Activated B cell treated with CpG ODN at 0.5 μM for 24 hours (primary cell): ENCODE measurements at regions not wholly inside any gene's neighbourhood (a gene's known extent, or its start where the extent isn't known, plus 50 kb on each side); places are given as distances from the start of the nearest gene placed in this dataset.

ENCODE experiments used
- ATAC-seq: fragments of 200-7000 bp; cut with Tn5 transposase; one replicate; pipeline ENCODE4 v1.10.0; 2021; ENCODE audit warnings: low read depth, mild to moderate bottlenecking, moderate library complexity
- CTCF ChIA-PET: fragments of 350-600 bp; sonication (Branson Sonifier 250); formaldehyde crosslinking; loops from one replicate; lab custom pipeline; 2021; ENCODE audit warnings: antibody characterized with exemption; lab: Charles Lee
- POLR2A ChIA-PET: fragments of 350-600 bp; sonication (Branson Sonifier 250); formaldehyde crosslinking; loops from one replicate; lab custom pipeline; 2021; ENCODE audit warnings: antibody characterized with exemption; lab: Charles Lee
- DNase-seq: peaks from one replicate; pipeline ENCODE4 v3.0.0; 2022
- H3K27ac Mint-ChIP-seq: one replicate; pipeline ENCODE4 v1.8.0; 2020; ENCODE audit warnings: mixed read lengths
- H3K27me3 Mint-ChIP-seq: one replicate; pipeline ENCODE4 v1.8.0; 2021; ENCODE audit warnings: mixed read lengths
- H3K36me3 Mint-ChIP-seq: one replicate; pipeline ENCODE4 v1.8.0; 2021; ENCODE audit warnings: low read depth, mixed read lengths
- H3K4me1 Mint-ChIP-seq: one replicate; pipeline ENCODE4 v1.8.0; 2021; ENCODE audit warnings: mixed read lengths
- H3K4me3 Mint-ChIP-seq: one replicate; pipeline ENCODE4 v1.8.0; 2020; ENCODE audit warnings: mild to moderate bottlenecking, mixed read lengths
- H3K9me3 Mint-ChIP-seq: one replicate; pipeline ENCODE4 v1.8.0; 2020; ENCODE audit warnings: mixed read lengths
- intact Hi-C: fragments of 100-400 bp; cut with micrococcal nuclease; formaldehyde crosslinking; loops from one replicate; pipeline ENCODE4 v1.15.1; 2024
- TF ChIP-seq, protein P1 (sequence below): fragments of 200-600 bp; IDR thresholded peaks from one replicate; pipeline ENCODE4 v1.8.0; 2022; ENCODE audit warnings: antibody characterized with exemption, mild to moderate bottlenecking

- CTCF ChIA-PET = no interaction called here
Measured at GRCh38 chr6:86595641-86596040, 341.7 kb upstream of the HTR1E start.

DNA sequence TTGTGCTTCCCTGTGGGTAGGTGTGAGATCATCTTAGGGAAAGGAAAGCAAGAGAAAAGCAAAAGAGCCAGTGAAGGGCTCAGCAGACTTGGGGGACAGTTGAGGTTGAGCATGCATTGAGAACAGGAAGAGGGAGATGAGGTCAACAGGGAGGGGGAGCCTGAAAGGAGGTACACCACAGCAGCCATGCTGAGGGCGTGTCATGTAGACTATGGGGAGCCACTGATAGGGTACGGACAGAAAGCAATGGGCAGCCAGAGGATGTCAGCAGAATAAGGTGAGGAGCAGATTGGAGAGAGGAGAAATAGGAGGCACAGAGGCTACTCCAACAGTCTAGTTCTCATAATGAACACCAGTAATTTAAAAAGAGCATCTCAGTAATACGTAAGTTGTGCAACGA, 351.1 kb upstream of the HTR1E start:
- no peaks in the 10 kb centered on the region for H3K27me3 Mint-ChIP-seq
- intact Hi-C loops = no loop called here
- peaks cover 19% of the 10 kb centered on the region for H3K9me3 Mint-ChIP-seq
- no peak for DNase-seq
- no peaks in the 10 kb centered on the region for H3K4me1 Mint-ChIP-seq
- H3K4me3 Mint-ChIP-seq = no peak overlapping the region
- TF ChIP-seq, protein P1, sequence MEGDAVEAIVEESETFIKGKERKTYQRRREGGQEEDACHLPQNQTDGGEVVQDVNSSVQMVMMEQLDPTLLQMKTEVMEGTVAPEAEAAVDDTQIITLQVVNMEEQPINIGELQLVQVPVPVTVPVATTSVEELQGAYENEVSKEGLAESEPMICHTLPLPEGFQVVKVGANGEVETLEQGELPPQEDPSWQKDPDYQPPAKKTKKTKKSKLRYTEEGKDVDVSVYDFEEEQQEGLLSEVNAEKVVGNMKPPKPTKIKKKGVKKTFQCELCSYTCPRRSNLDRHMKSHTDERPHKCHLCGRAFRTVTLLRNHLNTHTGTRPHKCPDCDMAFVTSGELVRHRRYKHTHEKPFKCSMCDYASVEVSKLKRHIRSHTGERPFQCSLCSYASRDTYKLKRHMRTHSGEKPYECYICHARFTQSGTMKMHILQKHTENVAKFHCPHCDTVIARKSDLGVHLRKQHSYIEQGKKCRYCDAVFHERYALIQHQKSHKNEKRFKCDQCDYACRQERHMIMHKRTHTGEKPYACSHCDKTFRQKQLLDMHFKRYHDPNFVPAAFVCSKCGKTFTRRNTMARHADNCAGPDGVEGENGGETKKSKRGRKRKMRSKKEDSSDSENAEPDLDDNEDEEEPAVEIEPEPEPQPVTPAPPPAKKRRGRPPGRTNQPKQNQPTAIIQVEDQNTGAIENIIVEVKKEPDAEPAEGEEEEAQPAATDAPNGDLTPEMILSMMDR = no peak
- H3K36me3 Mint-ChIP-seq = no peaks in the 10 kb centered on the region
- ChIA-PET POLR2A (no interaction called here), CTCF (no interaction called here)
- H3K27ac Mint-ChIP-seq = no peak overlapping the region
- ATAC-seq = no peak

More at GRCh38 chr6:86595641-86596040, 341.7 kb upstream of the HTR1E start:
- Mint-ChIP-seq H3K4me1 (no peaks in the 10 kb centered on the region), H3K27ac (no peak overlapping the region), H3K36me3 (no peaks in the 10 kb centered on the region), H3K27me3 (no peaks in the 10 kb centered on the region), H3K9me3 (no peaks in the 10 kb centered on the region), H3K4me3 (no peak overlapping the region)
- ATAC-seq = no peak
- intact Hi-C loops = no loop called here
- DNase-seq = no peak
- POLR2A ChIA-PET = no interaction called here
- TF ChIP-seq, protein P1 = no peak

DNA sequence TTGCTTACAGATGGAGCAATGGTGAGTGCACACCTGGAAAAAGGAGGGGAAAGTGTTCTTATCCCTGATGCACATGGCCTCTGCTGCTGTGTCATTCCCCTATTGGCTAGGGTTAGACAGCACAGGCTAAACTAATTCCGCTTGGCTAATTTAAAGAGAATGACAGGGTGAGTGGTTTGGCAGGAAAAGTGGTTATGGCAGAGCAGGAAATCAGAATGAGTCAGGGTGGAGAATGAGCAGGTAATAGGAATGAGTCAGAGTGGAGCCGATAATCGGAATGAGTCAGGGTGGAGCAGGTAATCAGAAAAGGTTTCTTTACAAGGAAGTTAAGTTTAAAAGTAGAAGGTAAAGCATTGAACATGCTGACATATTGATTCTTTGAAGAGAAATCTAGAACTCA, 355.5 kb upstream of the HTR1E start:
- ChIA-PET POLR2A (no interaction called here), CTCF (no interaction called here)
- no peak overlapping the region for H3K27ac Mint-ChIP-seq
- H3K4me1 Mint-ChIP-seq = no peaks in the 10 kb centered on the region
- peaks cover 21% of the 10 kb centered on the region for H3K9me3 Mint-ChIP-seq
- TF ChIP-seq, protein P1 = no peak
- intact Hi-C loops = no loop called here
- ATAC-seq (no peak), DNase-seq (no peak)
- no peaks in the 10 kb centered on the region for H3K36me3 Mint-ChIP-seq
- H3K27me3 Mint-ChIP-seq = no peaks in the 10 kb centered on the region
- H3K4me3 Mint-ChIP-seq = no peak overlapping the region

DNA sequence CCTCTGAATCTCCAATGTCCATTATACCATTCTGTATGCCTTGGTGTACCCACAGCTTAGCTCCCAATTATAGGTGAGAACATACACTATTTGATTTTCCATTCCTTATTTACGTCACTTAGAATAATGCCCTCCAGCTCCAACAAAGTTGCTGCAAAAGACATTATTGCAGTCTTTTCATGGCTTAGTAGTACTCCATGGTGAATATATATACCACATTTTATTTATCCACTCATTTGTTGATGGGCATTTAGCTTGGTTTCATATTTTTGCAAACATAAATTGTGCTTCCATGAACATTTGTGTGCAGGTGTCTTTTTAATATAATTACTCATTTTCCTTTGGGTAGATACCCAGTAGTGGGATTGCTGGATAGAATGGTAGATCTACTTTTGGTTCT, 374.1 kb upstream of the HTR1E start:
- intact Hi-C loops = no loop called here
- TF ChIP-seq, protein P1 = no peak
- CTCF ChIA-PET = no interaction called here

DNA sequence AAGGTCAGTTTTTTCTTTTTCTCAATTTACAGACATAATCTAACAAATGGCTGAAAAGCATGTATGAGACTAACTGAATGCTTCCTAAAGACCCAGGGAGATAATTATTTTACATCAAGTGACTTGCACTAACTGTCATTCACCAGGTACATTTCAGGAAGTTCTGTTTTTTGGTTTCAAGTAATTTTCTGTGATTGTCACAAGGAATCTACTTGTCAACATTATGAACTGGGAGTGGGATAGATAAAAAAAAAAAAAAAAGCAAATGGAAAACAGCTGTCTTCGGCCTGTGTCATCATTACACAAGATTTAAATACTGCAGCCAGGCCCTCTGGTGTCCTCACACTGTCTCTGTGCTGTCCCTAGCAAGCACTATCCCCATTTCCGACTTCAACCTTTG, 379.0 kb upstream of the HTR1E start:
- Mint-ChIP-seq H3K4me3 (no peak overlapping the region), H3K27ac (no peak overlapping the region), H3K4me1 (no peaks in the 10 kb centered on the region), H3K9me3 (no peaks in the 10 kb centered on the region), H3K36me3 (no peaks in the 10 kb centered on the region), H3K27me3 (no peaks in the 10 kb centered on the region)
- CTCF ChIA-PET = no interaction called here
- ATAC-seq = no peak
- TF ChIP-seq, protein P1 = no peak
- intact Hi-C loops = no loop called here
- no peak for DNase-seq
- POLR2A ChIA-PET = no interaction called here

More for the DNA sequence above, 374.1 kb upstream of the HTR1E start:
- no peak for DNase-seq
- Mint-ChIP-seq H3K27ac (no peak overlapping the region), H3K36me3 (no peaks in the 10 kb centered on the region), H3K27me3 (no peaks in the 10 kb centered on the region), H3K4me1 (no peaks in the 10 kb centered on the region), H3K4me3 (no peak overlapping the region), H3K9me3 (peaks cover 2% of the 10 kb centered on the region)
- ATAC-seq = no peak
- POLR2A ChIA-PET = no interaction called here
